ENCODE measurements at regions not wholly inside any gene's neighbourhood (a gene's known extent, or its start where the extent isn't known, plus 50 kb on each side); places are given as distances from the start of the nearest gene placed in this dataset.

GRCh38 chr6:139904158-139904533 is 529.7 kb upstream of the CITED2 start:
- Histone ChIP-seq H3K9me3 (ENCODE audit: low read length) (no peaks in the 10 kb centered on the region), H3K4me1 (ENCODE audit: insufficient read depth, low read length) (peaks cover 13% of the 10 kb centered on the region), H3K36me3 (ENCODE audit: insufficient read depth, low read length) (no peaks in the 10 kb centered on the region), H3K4me3 (ENCODE audit: low read length) (no peak overlapping the region), H3K27me3 (ENCODE audit: insufficient read depth, low read length) (no peaks in the 10 kb centered on the region), H2AFZ (ENCODE audit: low read depth, low read length) (no peak overlapping the region)

GRCh38 chr6:139903411-139904157 is 529.1 kb upstream of the CITED2 start:
- no peaks in the 10 kb centered on the region for H3K36me3 ChIP-seq (ENCODE audit: insufficient read depth, low read length)
- peaks cover 13% of the 10 kb centered on the region for H3K4me1 ChIP-seq (ENCODE audit: insufficient read depth, low read length)
- no peaks in the 10 kb centered on the region for H3K27me3 ChIP-seq (ENCODE audit: insufficient read depth, low read length)
- H3K9me3 ChIP-seq (ENCODE audit: low read length) = no peaks in the 10 kb centered on the region
- H2AFZ ChIP-seq (ENCODE audit: low read depth, low read length) = no peak overlapping the region
- H3K4me3 ChIP-seq (ENCODE audit: low read length) = no peak overlapping the region

GRCh38 chr6:139895205-139895793 is 520.9 kb upstream of the CITED2 start:
- H3K36me3 ChIP-seq (ENCODE audit: insufficient read depth, low read length) = no peaks in the 10 kb centered on the region
- H3K4me1 ChIP-seq (ENCODE audit: insufficient read depth, low read length) = no peaks in the 10 kb centered on the region
- no peaks in the 10 kb centered on the region for H3K27me3 ChIP-seq (ENCODE audit: insufficient read depth, low read length)
- no peak overlapping the region for H3K4me3 ChIP-seq (ENCODE audit: low read length)
- H2AFZ ChIP-seq (ENCODE audit: low read depth, low read length) = no peak overlapping the region
- H3K9me3 ChIP-seq (ENCODE audit: low read length) = peaks cover 4% of the 10 kb centered on the region

GRCh38 chr6:139894271-139894670 is 519.8 kb upstream of the CITED2 start:
- Histone ChIP-seq H3K36me3 (ENCODE audit: insufficient read depth, low read length) (no peaks in the 10 kb centered on the region), H2AFZ (ENCODE audit: low read depth, low read length) (no peak overlapping the region), H3K4me3 (ENCODE audit: low read length) (no peak overlapping the region), H3K4me1 (ENCODE audit: insufficient read depth, low read length) (peaks cover 7% of the 10 kb centered on the region), H3K9me3 (ENCODE audit: low read length) (peaks cover 4% of the 10 kb centered on the region), H3K27me3 (ENCODE audit: insufficient read depth, low read length) (no peaks in the 10 kb centered on the region)

GRCh38 chr6:139891471-139891870 is 517.0 kb upstream of the CITED2 start:
- no peaks in the 10 kb centered on the region for H3K36me3 ChIP-seq (ENCODE audit: insufficient read depth, low read length)
- H3K27me3 ChIP-seq (ENCODE audit: insufficient read depth, low read length) = no peaks in the 10 kb centered on the region
- H3K4me3 ChIP-seq (ENCODE audit: low read length) = no peak overlapping the region
- H3K4me1 ChIP-seq (ENCODE audit: insufficient read depth, low read length) = peaks cover 30% of the 10 kb centered on the region
- peaks cover 4% of the 10 kb centered on the region for H3K9me3 ChIP-seq (ENCODE audit: low read length)
- no peak overlapping the region for H2AFZ ChIP-seq (ENCODE audit: low read depth, low read length)

GRCh38 chr6:139888681-139889122 is 514.3 kb upstream of the CITED2 start:
- Histone ChIP-seq H3K4me1 (ENCODE audit: insufficient read depth, low read length) (peaks cover 42% of the 10 kb centered on the region), H3K9me3 (ENCODE audit: low read length) (no peaks in the 10 kb centered on the region), H2AFZ (ENCODE audit: low read depth, low read length) (peak overlapping the region; percentile 19), H3K36me3 (ENCODE audit: insufficient read depth, low read length) (no peaks in the 10 kb centered on the region), H3K4me3 (ENCODE audit: low read length) (no peak overlapping the region), H3K27me3 (ENCODE audit: insufficient read depth, low read length) (no peaks in the 10 kb centered on the region)

GRCh38 chr6:139887275-139887674 is 512.8 kb upstream of the CITED2 start:
- Histone ChIP-seq H3K27me3 (ENCODE audit: insufficient read depth, low read length) (no peaks in the 10 kb centered on the region), H3K9me3 (ENCODE audit: low read length) (no peaks in the 10 kb centered on the region), H3K4me3 (ENCODE audit: low read length) (no peak overlapping the region), H3K4me1 (ENCODE audit: insufficient read depth, low read length) (peaks cover 55% of the 10 kb centered on the region), H3K36me3 (ENCODE audit: insufficient read depth, low read length) (no peaks in the 10 kb centered on the region), H2AFZ (ENCODE audit: low read depth, low read length) (no peak overlapping the region)

- Histone ChIP-seq H3K4me3 (ENCODE audit: low read length) (no peak overlapping the region), H3K27me3 (ENCODE audit: insufficient read depth, low read length) (no peaks in the 10 kb centered on the region), H3K36me3 (ENCODE audit: insufficient read depth, low read length) (no peaks in the 10 kb centered on the region), H3K9me3 (ENCODE audit: low read length) (no peaks in the 10 kb centered on the region), H2AFZ (ENCODE audit: low read depth, low read length) (no peak overlapping the region), H3K4me1 (ENCODE audit: insufficient read depth, low read length) (peaks cover 64% of the 10 kb centered on the region)
Measured at GRCh38 chr6:139886396-139886795, 511.9 kb upstream of the CITED2 start.

GRCh38 chr6:139885909-139886308 is 511.5 kb upstream of the CITED2 start:
- H3K4me1 ChIP-seq (ENCODE audit: insufficient read depth, low read length) = peaks cover 68% of the 10 kb centered on the region
- no peaks in the 10 kb centered on the region for H3K36me3 ChIP-seq (ENCODE audit: insufficient read depth, low read length)
- H3K9me3 ChIP-seq (ENCODE audit: low read length) = no peaks in the 10 kb centered on the region
- H3K4me3 ChIP-seq (ENCODE audit: low read length) = no peak overlapping the region
- H2AFZ ChIP-seq (ENCODE audit: low read depth, low read length) = no peak overlapping the region
- H3K27me3 ChIP-seq (ENCODE audit: insufficient read depth, low read length) = no peaks in the 10 kb centered on the region

- Histone ChIP-seq H3K4me1 (ENCODE audit: insufficient read depth, low read length) (peaks cover 62% of the 10 kb centered on the region), H3K9me3 (ENCODE audit: low read length) (no peaks in the 10 kb centered on the region), H2AFZ (ENCODE audit: low read depth, low read length) (no peak overlapping the region), H3K4me3 (ENCODE audit: low read length) (no peak overlapping the region), H3K36me3 (ENCODE audit: insufficient read depth, low read length) (no peaks in the 10 kb centered on the region), H3K27me3 (ENCODE audit: insufficient read depth, low read length) (no peaks in the 10 kb centered on the region)
Measured at GRCh38 chr6:139883776-139884175, 509.3 kb upstream of the CITED2 start.

GRCh38 chr6:139882977-139883728 is 508.7 kb upstream of the CITED2 start:
- H3K27me3 ChIP-seq (ENCODE audit: insufficient read depth, low read length) = no peaks in the 10 kb centered on the region
- peaks cover 2% of the 10 kb centered on the region for H3K9me3 ChIP-seq (ENCODE audit: low read length)
- peaks cover 57% of the 10 kb centered on the region for H3K4me1 ChIP-seq (ENCODE audit: insufficient read depth, low read length)
- H3K4me3 ChIP-seq (ENCODE audit: low read length) = peak overlapping the region; percentile 40
- no peaks in the 10 kb centered on the region for H3K36me3 ChIP-seq (ENCODE audit: insufficient read depth, low read length)
- H2AFZ ChIP-seq (ENCODE audit: low read depth, low read length) = no peak overlapping the region

- no peaks in the 10 kb centered on the region for H3K27me3 ChIP-seq (ENCODE audit: insufficient read depth, low read length)
- peaks cover 47% of the 10 kb centered on the region for H3K4me1 ChIP-seq (ENCODE audit: insufficient read depth, low read length)
- peaks cover 2% of the 10 kb centered on the region for H3K9me3 ChIP-seq (ENCODE audit: low read length)
- H3K4me3 ChIP-seq (ENCODE audit: low read length) = peak overlapping the region; percentile 40
- H3K36me3 ChIP-seq (ENCODE audit: insufficient read depth, low read length) = no peaks in the 10 kb centered on the region
- H2AFZ ChIP-seq (ENCODE audit: low read depth, low read length) = peak overlapping the region; percentile 12
Measured at GRCh38 chr6:139882234-139882633, 507.8 kb upstream of the CITED2 start.

GRCh38 chr6:139881728-139882211 is 507.3 kb upstream of the CITED2 start:
- peaks cover 2% of the 10 kb centered on the region for H3K9me3 ChIP-seq (ENCODE audit: low read length)
- H2AFZ ChIP-seq (ENCODE audit: low read depth, low read length) = peak overlapping the region; percentile 12
- H3K36me3 ChIP-seq (ENCODE audit: insufficient read depth, low read length) = no peaks in the 10 kb centered on the region
- H3K4me3 ChIP-seq (ENCODE audit: low read length) = peak overlapping the region; percentile 40
- peaks cover 43% of the 10 kb centered on the region for H3K4me1 ChIP-seq (ENCODE audit: insufficient read depth, low read length)
- no peaks in the 10 kb centered on the region for H3K27me3 ChIP-seq (ENCODE audit: insufficient read depth, low read length)

All from neuron (in vitro differentiated cells).